SU-DHL-6 (cell line): ENCODE measurements at regions not wholly inside any gene's neighbourhood (a gene's known extent, or its start where the extent isn't known, plus 50 kb on each side); places are given as distances from the start of the nearest gene placed in this dataset.

Source experiments
- EZH2phosphoT487 ChIP-seq: fragments of 200-600 bp; sonication (generic), shearing (Covaris generic); conservative IDR thresholded peaks from 2 replicates; pipeline ENCODE4 v1.6.1; 2018; ENCODE audit warnings: mild to moderate bottlenecking, antibody characterized with exemption, low read length, moderate library complexity, mixed read lengths
- TF ChIP-seq, protein P1 (sequence below): fragments of 200-600 bp; sonication (generic); IDR thresholded peaks from one replicate; pipeline ENCODE4 v1.5.1; 2017; ENCODE audit warnings: antibody characterized with exemption, mild to moderate bottlenecking, low read length, moderate library complexity; ENCODE audit not compliant: insufficient read depth, poor library complexity, severe bottlenecking

GRCh38 chr12:76272287-76272686, 75.9 kb downstream of the BBS10 start:
- TF ChIP-seq, protein P1, sequence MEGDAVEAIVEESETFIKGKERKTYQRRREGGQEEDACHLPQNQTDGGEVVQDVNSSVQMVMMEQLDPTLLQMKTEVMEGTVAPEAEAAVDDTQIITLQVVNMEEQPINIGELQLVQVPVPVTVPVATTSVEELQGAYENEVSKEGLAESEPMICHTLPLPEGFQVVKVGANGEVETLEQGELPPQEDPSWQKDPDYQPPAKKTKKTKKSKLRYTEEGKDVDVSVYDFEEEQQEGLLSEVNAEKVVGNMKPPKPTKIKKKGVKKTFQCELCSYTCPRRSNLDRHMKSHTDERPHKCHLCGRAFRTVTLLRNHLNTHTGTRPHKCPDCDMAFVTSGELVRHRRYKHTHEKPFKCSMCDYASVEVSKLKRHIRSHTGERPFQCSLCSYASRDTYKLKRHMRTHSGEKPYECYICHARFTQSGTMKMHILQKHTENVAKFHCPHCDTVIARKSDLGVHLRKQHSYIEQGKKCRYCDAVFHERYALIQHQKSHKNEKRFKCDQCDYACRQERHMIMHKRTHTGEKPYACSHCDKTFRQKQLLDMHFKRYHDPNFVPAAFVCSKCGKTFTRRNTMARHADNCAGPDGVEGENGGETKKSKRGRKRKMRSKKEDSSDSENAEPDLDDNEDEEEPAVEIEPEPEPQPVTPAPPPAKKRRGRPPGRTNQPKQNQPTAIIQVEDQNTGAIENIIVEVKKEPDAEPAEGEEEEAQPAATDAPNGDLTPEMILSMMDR, result no peak
- TF ChIP-seq EZH2phosphoT487, result no peak
